Astrocyte (in vitro differentiated cells and primary cell): ENCODE measurements at regions not wholly inside any gene's neighbourhood (a gene's known extent, or its start where the extent isn't known, plus 50 kb on each side); places are given as distances from the start of the nearest gene placed in this dataset.

ENCODE experiments used
- DNase-seq: peaks from one replicate; pipeline ENCODE4 v3.0.0-alpha.2; 2010; ENCODE audit warnings: low read depth
- FAIRE-seq: peaks from 2 replicates; lab custom pipeline; 2011; peaks lifted over from hg19 to GRCh38; lab: Jason Lieb, UNC
- H2AFZ ChIP-seq: 2 replicates; pipeline ENCODE4 v1.6.0; 2012; ENCODE audit warnings: low read depth, low read length, inconsistent platforms
- H3K27ac ChIP-seq: 2 replicates; pipeline ENCODE4 v1.5.1; 2011; ENCODE audit warnings: low read depth, low read length, inconsistent platforms
- H3K27me3 ChIP-seq: 2 replicates; pipeline ENCODE4 v1.6.0; 2011; ENCODE audit warnings: low read length, inconsistent platforms; ENCODE audit not compliant: insufficient read depth
- H3K36me3 ChIP-seq: 2 replicates; pipeline ENCODE4 v1.5.1; 2011; ENCODE audit warnings: low read length, inconsistent platforms; ENCODE audit not compliant: insufficient read depth
- H3K4me1 ChIP-seq: 2 replicates; pipeline ENCODE4 v1.5.1; 2011; ENCODE audit warnings: low read length, inconsistent platforms; ENCODE audit not compliant: insufficient read depth
- H3K4me2 ChIP-seq: 2 replicates; pipeline ENCODE4 v1.6.0; 2012; ENCODE audit warnings: low read length, inconsistent platforms
- H3K4me3 ChIP-seq: 2 replicates; pipeline ENCODE4 v1.5.1; 2011; ENCODE audit warnings: low read depth, mild to moderate bottlenecking, low read length, inconsistent platforms; ENCODE audit not compliant: insufficient read depth
- H3K79me2 ChIP-seq: 2 replicates; pipeline ENCODE4 v1.6.0; 2012; ENCODE audit warnings: mild to moderate bottlenecking, low read length, inconsistent platforms; ENCODE audit not compliant: insufficient read depth
- H3K9ac ChIP-seq: 2 replicates; pipeline ENCODE4 v1.6.0; 2012; ENCODE audit warnings: mild to moderate bottlenecking, low read length, inconsistent platforms
- H3K9me3 ChIP-seq: 2 replicates; pipeline ENCODE4 v1.5.1; 2012; ENCODE audit warnings: low read depth, mild to moderate bottlenecking, low read length, inconsistent platforms; ENCODE audit not compliant: insufficient read depth
- H4K20me1 ChIP-seq: 2 replicates; pipeline ENCODE4 v1.6.0; 2012; ENCODE audit warnings: low read length, inconsistent platforms; ENCODE audit not compliant: insufficient read depth
- H3K27ac Mint-ChIP-seq: one replicate; pipeline ENCODE4 v1.8.0; 2021; ENCODE audit warnings: mild to moderate bottlenecking, mixed read lengths; ENCODE audit not compliant: unreplicated experiment
- H3K27me3 Mint-ChIP-seq: one replicate; pipeline ENCODE4 v1.8.0; 2021; ENCODE audit warnings: low read depth, mixed read lengths; ENCODE audit not compliant: unreplicated experiment
- H3K36me3 Mint-ChIP-seq: one replicate; pipeline ENCODE4 v1.8.0; 2021; ENCODE audit warnings: low read depth, mixed read lengths; ENCODE audit not compliant: unreplicated experiment
- H3K4me1 Mint-ChIP-seq: one replicate; pipeline ENCODE4 v1.8.0; 2021; ENCODE audit warnings: low read depth, mixed read lengths; ENCODE audit not compliant: unreplicated experiment
- H3K4me3 Mint-ChIP-seq: one replicate; pipeline ENCODE4 v1.8.0; 2021; ENCODE audit warnings: mild to moderate bottlenecking, moderate library complexity, mixed read lengths; ENCODE audit not compliant: unreplicated experiment
- H3K9me3 Mint-ChIP-seq: one replicate; pipeline ENCODE4 v1.8.0; 2021; ENCODE audit warnings: mild to moderate bottlenecking, mixed read lengths; ENCODE audit not compliant: unreplicated experiment
- CTCF ChIP-seq: IDR thresholded peaks from 2 replicates; pipeline ENCODE4 v1.5.1; 2011; ENCODE audit warnings: low read depth, mild to moderate bottlenecking, inconsistent platforms, low read length, moderate library complexity; ENCODE audit not compliant: insufficient read depth
- EZH2 ChIP-seq: IDR thresholded peaks from 2 replicates; pipeline ENCODE4 v1.6.1; 2012; ENCODE audit warnings: mild to moderate bottlenecking, low read length, inconsistent platforms; ENCODE audit not compliant: insufficient read depth

- no peak overlapping the region for H3K4me2 ChIP-seq
- Mint-ChIP-seq H3K9me3 (no peaks in the 10 kb centered on the region), H3K27ac (no peak overlapping the region), H3K27me3 (peaks cover 1% of the 10 kb centered on the region), H3K4me1 (no peaks in the 10 kb centered on the region), H3K4me3 (no peak overlapping the region), H3K36me3 (no peaks in the 10 kb centered on the region)
- H3K79me2 ChIP-seq = no peaks in the 10 kb centered on the region
- no peaks in the 10 kb centered on the region for H3K9me3 ChIP-seq
- no peaks in the 10 kb centered on the region for H3K4me1 ChIP-seq
- no peak overlapping the region for H3K4me3 ChIP-seq
- FAIRE-seq = no peak
- H4K20me1 ChIP-seq = no peaks in the 10 kb centered on the region
- DNase-seq = no peak
- H3K36me3 ChIP-seq = no peaks in the 10 kb centered on the region
- TF ChIP-seq CTCF (no peak), EZH2 (no peak)
- H3K27ac ChIP-seq = no peak overlapping the region
- H2AFZ ChIP-seq = no peak overlapping the region
- H3K9ac ChIP-seq = no peak overlapping the region
- H3K27me3 ChIP-seq = peaks cover under 1% of the 10 kb centered on the region
Observed at GRCh38 chr4:18582841-18583240, 561.3 kb upstream of the LCORL start.

DNA sequence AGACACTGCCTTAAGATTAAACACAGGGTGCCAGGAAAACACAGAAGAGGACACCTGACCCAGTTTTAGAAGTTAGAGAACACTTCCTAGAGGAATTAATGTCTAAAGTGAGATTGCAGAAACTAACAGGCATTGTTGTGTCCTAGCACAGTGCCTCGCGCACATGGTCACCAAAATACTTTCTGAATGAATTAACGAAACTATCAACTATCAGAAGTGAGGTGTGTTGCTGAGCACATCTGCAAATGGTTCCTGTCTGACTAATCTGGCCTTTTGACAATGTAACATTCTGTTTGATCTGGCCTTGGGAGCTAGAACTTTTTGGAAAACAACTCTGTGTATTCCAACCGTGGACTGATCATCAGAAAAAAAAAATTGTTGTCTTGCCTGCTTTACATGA, 556.8 kb upstream of the LCORL start:
- no peaks in the 10 kb centered on the region for H4K20me1 ChIP-seq
- no peaks in the 10 kb centered on the region for H3K9me3 ChIP-seq
- H3K27ac ChIP-seq = no peak overlapping the region
- H3K36me3 ChIP-seq = no peaks in the 10 kb centered on the region
- no peak overlapping the region for H3K4me2 ChIP-seq
- H3K9ac ChIP-seq = no peak overlapping the region
- no peaks in the 10 kb centered on the region for H3K79me2 ChIP-seq
- Mint-ChIP-seq H3K27me3 (peaks cover 1% of the 10 kb centered on the region), H3K36me3 (no peaks in the 10 kb centered on the region), H3K27ac (no peak overlapping the region), H3K4me3 (no peak overlapping the region), H3K9me3 (no peaks in the 10 kb centered on the region), H3K4me1 (no peaks in the 10 kb centered on the region)
- no peak overlapping the region for H3K4me3 ChIP-seq
- no peak for FAIRE-seq
- no peak for DNase-seq
- no peak for TF ChIP-seq CTCF
- no peak for TF ChIP-seq EZH2
- no peaks in the 10 kb centered on the region for H3K27me3 ChIP-seq
- H2AFZ ChIP-seq = no peak overlapping the region
- no peaks in the 10 kb centered on the region for H3K4me1 ChIP-seq

GRCh38 chr4:18572481-18572880, 550.9 kb upstream of the LCORL start:
- Histone ChIP-seq H3K27ac (no peak overlapping the region), H3K4me1 (no peaks in the 10 kb centered on the region), H3K27me3 (no peaks in the 10 kb centered on the region), H3K9me3 (no peaks in the 10 kb centered on the region), H3K9ac (no peak overlapping the region), H2AFZ (no peak overlapping the region), H4K20me1 (no peaks in the 10 kb centered on the region), H3K36me3 (no peaks in the 10 kb centered on the region), H3K4me2 (no peak overlapping the region), H3K4me3 (no peak overlapping the region), H3K79me2 (no peaks in the 10 kb centered on the region)
- Mint-ChIP-seq H3K4me3 (no peak overlapping the region), H3K27me3 (no peaks in the 10 kb centered on the region), H3K4me1 (no peaks in the 10 kb centered on the region), H3K36me3 (no peaks in the 10 kb centered on the region), H3K27ac (no peak overlapping the region), H3K9me3 (peaks cover 2% of the 10 kb centered on the region)
- TF ChIP-seq EZH2 (no peak), CTCF (no peak)
- FAIRE-seq (no peak), DNase-seq (no peak)
